HCT116 (cell line): ENCODE measurements at regions not wholly inside any gene's neighbourhood (a gene's known extent, or its start where the extent isn't known, plus 50 kb on each side); places are given as distances from the start of the nearest gene placed in this dataset.

Experiments
- ATAC-seq: fragments of 200-7000 bp; cut with Tn5 transposase; 2 replicates; pipeline ENCODE4 v1.9.1; 2020; ENCODE audit warnings: mild to moderate bottlenecking, moderate library complexity
- BruUV-seq: library from RNA; stranded (reverse); fragments of 400-500 nt; replicated peaks from 2 replicates; lab custom pipeline; 2021; lab: Mats Ljungman, UMichigan
- CTCF ChIA-PET: fragments of 300-600 bp; sonication (Branson Sonifier 250); formaldehyde crosslinking; loops from one replicate; lab custom pipeline; 2021; ENCODE audit warnings: antibody characterized with exemption; lab: Charles Lee
- POLR2A ChIA-PET: fragments of 300-600, 350-600 bp; sonication (Branson Sonifier 250); formaldehyde crosslinking; loops from one replicate; lab custom pipeline; 2021; ENCODE audit warnings: antibody characterized with exemption; lab: Charles Lee
- RAD21 ChIA-PET, 2 experiments: fragments of 300-600 bp; sonication (Branson Sonifier 250); formaldehyde crosslinking; loops; one replicate each; lab custom pipeline; 2023; ENCODE audit warnings: low total read pairs in 2 of 2; ENCODE audit not compliant: uncharacterized antibody in 2 of 2, unreplicated experiment in 2 of 2, low non-redundant PET in 1 of 2; lab: Charles Lee
- DNase-seq: peaks from one replicate; pipeline ENCODE4 v3.0.0-alpha.2; 2010; ENCODE audit warnings: low read depth, low spot score
- H2AFZ ChIP-seq: fragments of 200-600 bp; shearing (Covaris generic), sonication (generic); 2 replicates; pipeline ENCODE4 v1.6.1; 2017; ENCODE audit warnings: low read depth, mixed run types, mixed read lengths, antibody characterized with exemption, low read length; ENCODE audit not compliant: poor library complexity, severe bottlenecking
- H3K27ac ChIP-seq: 2 replicates; pipeline ENCODE4 v1.5.1; 2012; ENCODE audit warnings: low read depth, low read length
- H3K27me3 ChIP-seq: fragments of 200-600 bp; sonication (generic); 2 replicates; pipeline ENCODE4 v1.6.1; 2016; ENCODE audit warnings: mixed run types, low read length, mixed read lengths; ENCODE audit not compliant: insufficient read depth
- H3K36me3 ChIP-seq, 2 experiments: fragments of 200-500 bp in 1 of 2; fragments of 200-600 bp in 1 of 2; sonication (Bioruptor generic) in 1 of 2; sonication (generic) in 1 of 2; 2 replicates each; pipeline versions ENCODE4 v1.5.1 to v1.6.1; 2014 to 2016; ENCODE audit warnings: low read length in 2 of 2, inconsistent platforms in 1 of 2, mixed read lengths in 1 of 2, mixed run types in 1 of 2; ENCODE audit not compliant: insufficient read depth in 2 of 2, control insufficient read depth in 1 of 2
- H3K4me1 ChIP-seq, 2 experiments: fragments of 200-600 bp in 1 of 2; sonication (generic) in 1 of 2; 2 replicates each; pipeline versions ENCODE4 v1.5.1 to v1.6.1; 2012 to 2017; ENCODE audit warnings: low read length in 2 of 2, inconsistent platforms in 1 of 2, mild to moderate bottlenecking in 1 of 2, mixed read lengths in 1 of 2, mixed run types in 1 of 2, moderate library complexity in 1 of 2; ENCODE audit not compliant: insufficient read depth in 2 of 2, control insufficient read depth in 1 of 2
- H3K4me2 ChIP-seq: fragments of 200-600 bp; sonication (generic); 2 replicates; pipeline ENCODE4 v1.6.1; 2017; ENCODE audit warnings: mixed run types, low read length, mixed read lengths
- H3K4me3 ChIP-seq, 2 experiments: fragments of 200-600 bp in 1 of 2; sonication (generic) in 1 of 2; replicated peaks in 1 of 2; 2 replicates each; pipeline ENCODE4 v1.5.1; 2011 to 2016; ENCODE audit warnings: low read length in 2 of 2, control low read depth in 1 of 2, low read depth in 1 of 2, mild to moderate bottlenecking in 1 of 2, mixed read lengths in 1 of 2, mixed run types in 1 of 2
- H3K79me2 ChIP-seq: fragments of 200-600 bp; sonication (generic); 2 replicates; pipeline ENCODE4 v1.6.1; 2017; ENCODE audit warnings: mild to moderate bottlenecking, mixed run types, low read length, moderate library complexity, mixed read lengths; ENCODE audit not compliant: insufficient read depth
- H3K9ac ChIP-seq: fragments of 200-600 bp; sonication (generic); 2 replicates; pipeline ENCODE4 v1.6.1; 2016; ENCODE audit warnings: low read length, mixed read lengths
- H3K9me2 ChIP-seq: fragments of 200-600 bp; sonication (generic), shearing (Covaris generic); 2 replicates; pipeline ENCODE4 v1.6.1; 2017; ENCODE audit warnings: mixed run types, mild to moderate bottlenecking, moderate library complexity; ENCODE audit not compliant: insufficient read depth
- H3K9me3 ChIP-seq, 2 experiments: fragments of 200-500 bp in 1 of 2; fragments of 200-600 bp in 1 of 2; sonication (Bioruptor generic) in 1 of 2; sonication (generic) in 1 of 2; 2 replicates each; pipeline ENCODE4 v1.6.1; 2014 to 2017; ENCODE audit warnings: low read length in 2 of 2, mixed read lengths in 2 of 2, inconsistent platforms in 1 of 2, low read depth in 1 of 2, mild to moderate bottlenecking in 1 of 2, mixed run types in 1 of 2, moderate library complexity in 1 of 2; ENCODE audit not compliant: control insufficient read depth in 1 of 2, insufficient read depth in 1 of 2
- H4K20me1 ChIP-seq: fragments of 200-600 bp; sonication (generic), shearing (Covaris generic); 2 replicates; pipeline ENCODE4 v1.6.1; 2017; ENCODE audit warnings: mixed run types, mild to moderate bottlenecking, moderate library complexity; ENCODE audit not compliant: insufficient read depth
- CTCF ChIP-seq, 3 experiments: fragments of 200-600 bp in 1 of 3; sonication (generic) in 1 of 3; IDR thresholded peaks in 2 of 3; conservative IDR thresholded peaks in 1 of 3; 2 replicates each; pipeline ENCODE4 v1.5.1; 2012 to 2017; ENCODE audit warnings: low read depth in 2 of 3, low read length in 2 of 3, antibody characterized with exemption in 1 of 3, borderline replicate concordance in 1 of 3, control low read depth in 1 of 3, mild to moderate bottlenecking in 1 of 3, mixed read lengths in 1 of 3, mixed run types in 1 of 3, moderate library complexity in 1 of 3; ENCODE audit not compliant: insufficient read depth in 1 of 3
- EGR1 ChIP-seq: IDR thresholded peaks from 2 replicates; pipeline ENCODE4 v1.6.1; 2012; ENCODE audit warnings: low read depth
- EZH2 ChIP-seq: fragments of 200-600 bp; sonication (generic); IDR thresholded peaks from 2 replicates; pipeline ENCODE4 v1.6.1; 2017; ENCODE audit warnings: antibody characterized with exemption, mixed run types
- EZH2phosphoT487 ChIP-seq: fragments of 200-600 bp; IDR thresholded peaks from 2 replicates; pipeline ENCODE4 v1.6.1; 2018; ENCODE audit warnings: antibody characterized with exemption, borderline replicate concordance
- FOSL1 ChIP-seq: IDR thresholded peaks from 2 replicates; pipeline ENCODE4 v1.6.1; 2012; ENCODE audit warnings: low read depth
- POLR2AphosphoS5 ChIP-seq: IDR thresholded peaks from 2 replicates; pipeline ENCODE4 v1.6.1; 2011; ENCODE audit warnings: mild to moderate bottlenecking, low read depth, low read length, moderate library complexity
- YY1 ChIP-seq: IDR thresholded peaks from 2 replicates; pipeline ENCODE4 v1.6.1; 2011; ENCODE audit warnings: low read length, low read depth, moderate library complexity, mild to moderate bottlenecking; ENCODE audit not compliant: insufficient replicate concordance; ENCODE audit errors: extremely low read depth
- intact Hi-C: fragments of 100-400 bp; cut with micrococcal nuclease; formaldehyde crosslinking; loops from 2 replicates; pipeline ENCODE4 v1.10.0; 2022

- BruUV-seq = no TSS peak
Observed at GRCh38 chr4:54587107-54587891, 70.5 kb upstream of the KIT start.

More at GRCh38 chr4:54587107-54587891, 70.5 kb upstream of the KIT start:
- no peaks in the 10 kb centered on the region for H3K79me2 ChIP-seq
- H3K9ac ChIP-seq = no peak overlapping the region
- RAD21 ChIA-PET = no interaction called here
- no peaks in the 10 kb centered on the region for H3K36me3 ChIP-seq
- no peaks in the 10 kb centered on the region for H3K9me3 ChIP-seq
- ATAC-seq (no peak), DNase-seq (no peak)
- H2AFZ ChIP-seq = no peak overlapping the region
- no peak overlapping the region for H3K4me3 ChIP-seq
- POLR2A ChIA-PET = no interaction called here
- H3K9me2 ChIP-seq = no peaks in the 10 kb centered on the region
- no peaks in the 10 kb centered on the region for H4K20me1 ChIP-seq
- no peak overlapping the region for H3K27ac ChIP-seq
- intact Hi-C loops = no loop called here
- CTCF ChIA-PET = no interaction called here
- H3K27me3 ChIP-seq = peaks cover 15% of the 10 kb centered on the region
- TF ChIP-seq EGR1 (no peak), EZH2 (no peak), POLR2AphosphoS5 (no peak), FOSL1 (no peak), EZH2phosphoT487 (no peak), YY1 (no peak), CTCF (IDR thresholded peaks at IDR 0.05 in 2 of 3, conservative IDR thresholded peaks at IDR 0.05 in 1 of 3; ENCODE audit: borderline replicate concordance in 1 of 3, insufficient read depth in 1 of 3, low read depth in 2 of 3, low read length in 2 of 3) (no peak)
- TF ChIP-seq, all 23 proteins: peak for 0
- no peak overlapping the region for H3K4me2 ChIP-seq
- H3K4me1 ChIP-seq = no peaks in the 10 kb centered on the region
